ENCODE measurements at regions not wholly inside any gene's neighbourhood (a gene's known extent, or its start where the extent isn't known, plus 50 kb on each side); places are given as distances from the start of the nearest gene placed in this dataset.
"Not testable (repeated sequence)": the region's sequence is repeated elsewhere in the genome, so short reads cannot be mapped to it uniquely, and the experiment has no call there.

DNA sequence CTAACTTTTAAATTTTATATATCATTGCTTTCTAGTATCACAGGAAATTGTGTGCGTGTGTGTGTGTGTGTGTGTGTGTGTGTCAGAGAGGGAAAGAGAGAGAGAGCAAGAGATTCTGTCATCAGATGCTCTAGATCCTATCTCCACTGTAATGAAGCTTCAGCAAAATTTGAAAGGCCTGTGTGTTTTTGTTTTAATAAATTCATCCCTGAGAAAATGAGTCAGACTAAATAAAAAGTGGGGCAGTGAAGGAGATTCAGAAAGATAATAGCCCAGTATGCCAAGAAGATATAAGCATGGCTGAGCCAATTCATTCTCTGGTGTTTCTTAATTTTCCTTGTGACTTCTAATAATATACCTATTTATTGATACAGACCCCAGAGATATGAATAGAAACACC is 184.2 kb upstream of the TMEM196 start:
- DNase-seq = no peak

DNA sequence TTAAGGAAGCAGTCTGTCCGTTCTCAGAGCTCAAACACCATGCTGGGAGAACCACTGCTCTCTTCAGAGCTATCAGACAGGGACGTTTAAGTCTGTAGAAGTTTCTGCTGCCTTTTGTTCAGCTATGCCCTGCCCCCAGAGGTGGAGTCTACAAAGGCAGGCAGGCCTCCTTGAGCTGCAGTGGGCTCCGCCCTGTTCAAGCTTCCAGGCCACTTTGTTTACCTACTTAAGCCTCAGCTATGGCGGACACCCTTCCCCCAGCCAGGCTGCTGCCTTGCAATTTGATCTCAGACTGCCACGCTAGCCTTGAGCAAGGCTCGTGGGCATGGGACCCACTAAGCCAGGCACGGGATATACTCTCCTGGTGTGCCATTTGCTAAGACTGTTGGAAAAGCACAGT is 180.7 kb upstream of the TMEM196 start:
- DNase-seq = not testable (repeated sequence)

GRCh38 chr7:19953411-19953810 is 180.0 kb upstream of the TMEM196 start:
- DNase-seq = not testable (repeated sequence)

DNA sequence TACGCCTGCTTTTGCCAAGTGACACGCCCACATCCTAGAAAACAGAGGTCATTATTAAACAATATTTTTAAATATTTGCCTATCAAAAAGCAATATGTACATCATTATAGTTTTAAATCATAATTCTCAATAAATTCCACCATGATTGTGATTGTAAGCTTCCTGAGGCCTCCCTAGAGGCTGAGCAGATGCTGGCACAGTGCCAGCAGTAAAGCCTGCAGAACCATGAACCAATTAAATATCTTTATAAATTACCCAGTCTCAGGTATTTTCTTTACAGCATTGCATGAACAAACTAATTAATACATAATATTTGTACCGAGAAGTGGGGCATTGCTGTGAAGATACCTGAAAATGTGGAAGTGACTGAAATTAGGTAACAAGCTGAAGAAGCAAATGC is 174.7 kb upstream of the TMEM196 start:
- DNase-seq = no peak

- no peak for DNase-seq
These were observed 171.1 kb upstream of the TMEM196 start for GRCh38 chr7:19944363-19945120.

DNA sequence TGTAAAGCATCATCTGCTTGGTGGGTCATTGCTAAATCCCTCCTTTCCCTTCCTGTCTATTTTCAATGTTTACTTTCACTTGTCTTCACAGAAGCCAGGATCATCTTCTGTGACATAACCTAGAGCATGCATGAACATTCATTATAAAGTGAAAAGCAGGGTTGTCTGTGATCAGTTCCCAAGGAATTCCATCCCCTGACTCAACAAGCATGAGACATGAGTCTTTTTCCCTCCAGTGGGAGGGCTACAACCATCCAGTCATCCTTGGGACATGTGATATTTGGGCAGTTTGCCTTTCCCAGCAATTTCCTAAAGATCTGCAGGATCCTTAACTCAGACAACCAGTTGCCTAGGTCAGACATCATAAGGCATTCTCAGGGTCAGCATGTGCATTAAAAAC is 166.3 kb upstream of the TMEM196 start:
- DNase-seq = no peak

DNA sequence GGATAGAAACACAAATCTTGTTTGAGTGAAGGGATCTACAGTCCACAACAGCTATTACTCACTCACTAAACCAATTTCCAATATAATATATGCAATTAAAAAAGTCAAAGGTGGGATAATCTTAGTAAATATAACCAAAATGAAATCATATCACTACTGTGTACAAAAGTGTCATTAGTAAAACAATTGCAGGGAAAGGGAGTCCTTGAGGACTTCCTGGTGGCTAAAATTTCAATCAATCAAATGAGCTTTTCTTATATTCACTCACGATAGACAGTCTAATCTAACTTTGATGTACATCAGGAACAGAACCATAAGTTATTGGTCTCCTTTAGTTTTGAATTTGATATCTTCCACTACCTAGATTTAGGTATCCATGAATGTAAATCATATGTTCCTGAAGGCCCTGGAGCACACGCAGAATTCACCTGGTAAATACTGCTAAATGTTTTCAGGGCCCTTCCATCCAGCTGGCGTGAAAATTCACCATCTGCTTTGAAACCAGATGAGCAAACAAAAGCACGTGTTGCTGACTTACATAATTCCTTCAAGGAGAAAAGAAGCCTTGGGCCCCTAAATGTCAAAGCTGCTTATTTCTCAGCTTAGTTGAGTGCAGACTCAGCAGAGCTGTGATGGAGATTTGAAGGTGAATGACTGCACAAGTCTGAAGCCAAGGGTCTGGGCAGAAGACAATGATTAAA is 159.3 kb upstream of the TMEM196 start:
- DNase-seq = no peak

DNA sequence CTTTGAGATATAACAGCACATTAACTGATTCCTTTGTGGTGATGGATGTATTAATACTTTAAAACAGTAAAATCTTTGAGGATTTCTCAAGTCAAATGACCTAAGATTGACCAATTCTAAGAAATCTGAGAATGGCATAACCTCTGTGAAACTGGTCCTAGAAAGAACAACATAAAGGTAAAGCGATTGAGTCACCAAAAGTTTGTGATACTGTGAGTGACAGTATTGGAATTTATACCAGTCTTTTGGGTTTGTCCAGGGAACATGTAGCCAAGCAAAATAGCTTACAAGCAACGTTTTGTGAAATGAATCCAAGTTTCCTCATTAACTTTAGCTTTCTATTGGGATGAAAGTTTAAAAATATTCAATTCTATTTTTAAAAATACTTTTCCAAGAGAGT is 157.4 kb upstream of the TMEM196 start:
- DNase-seq = no peak

DNA sequence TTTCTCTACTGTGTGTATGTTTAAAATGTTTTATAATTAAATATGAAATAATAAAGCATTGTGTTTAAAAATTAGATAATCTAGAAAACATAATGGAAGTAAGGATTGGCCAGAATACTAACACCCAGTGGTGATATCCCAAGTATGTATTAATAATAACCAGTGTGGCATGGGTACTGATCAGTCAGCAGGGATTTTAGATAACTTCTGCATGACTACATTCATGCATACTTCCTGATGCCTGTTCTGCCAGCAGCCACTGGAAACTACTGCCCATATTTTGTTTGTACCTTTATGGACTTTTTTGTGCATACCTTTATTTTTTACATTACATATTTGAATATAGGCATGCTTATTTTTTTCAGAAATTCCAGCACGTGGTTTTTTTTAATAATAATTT is 156.6 kb upstream of the TMEM196 start:
- DNase-seq = no peak

DNA sequence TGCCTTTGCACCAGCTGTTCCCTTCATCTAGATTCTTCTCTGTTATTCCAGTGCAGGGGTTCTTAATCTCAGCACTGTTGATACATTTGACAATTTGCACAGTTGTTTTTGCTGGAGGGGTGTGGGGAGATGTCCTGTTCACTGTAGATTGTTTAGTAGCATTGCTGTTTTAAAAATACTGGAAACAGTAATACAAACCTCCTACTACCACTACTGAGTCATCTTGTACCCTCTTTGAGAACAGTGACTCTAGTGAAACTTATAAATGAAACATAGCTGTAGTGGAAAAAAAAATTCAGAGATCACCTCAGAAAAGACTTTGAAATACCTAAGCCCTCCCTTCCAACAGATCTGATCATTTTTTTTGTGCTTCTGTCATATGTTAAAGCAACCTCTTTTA is 154.8 kb upstream of the TMEM196 start:
- DNase-seq = no peak

DNA sequence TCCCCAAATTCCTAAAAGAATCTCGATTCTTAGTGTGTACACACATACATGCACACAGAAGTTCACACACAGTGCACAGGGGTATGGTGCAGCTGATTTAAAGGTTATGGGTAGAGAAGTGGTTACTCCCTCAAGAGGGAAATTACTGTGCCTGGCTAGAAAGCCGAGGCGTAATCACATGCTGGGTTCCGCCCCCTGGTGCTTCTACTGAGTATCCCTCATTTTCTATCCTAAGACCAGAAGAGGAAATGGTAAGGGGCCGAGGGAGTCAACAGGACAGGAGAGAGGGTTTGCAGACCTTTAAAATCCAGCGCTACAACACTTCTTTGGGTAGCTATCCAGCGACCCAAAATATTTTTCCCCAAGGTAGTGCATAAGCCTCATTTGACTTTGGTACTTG is 147.3 kb upstream of the TMEM196 start:
- no peak for DNase-seq

DNA sequence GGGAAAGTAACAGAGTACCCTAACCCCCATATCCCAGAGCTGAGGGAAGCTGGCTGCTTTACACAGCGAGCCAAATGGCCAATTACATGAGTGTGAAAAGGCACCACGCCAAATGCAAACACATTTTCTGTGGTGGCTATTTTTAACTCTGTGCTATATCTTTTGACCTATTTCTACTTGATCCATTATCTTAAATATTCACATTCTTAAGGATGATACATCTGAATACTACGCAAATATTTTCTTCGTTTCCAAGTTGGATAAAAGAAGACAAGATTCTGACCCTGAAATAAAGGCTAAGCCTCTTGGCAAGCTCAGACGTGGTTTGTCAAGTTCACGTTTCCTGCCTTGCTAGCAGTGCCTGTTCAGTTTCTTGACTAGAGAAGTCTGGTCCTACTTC is 146.7 kb upstream of the TMEM196 start:
- DNase-seq = peak; percentile 32 to 47

DNA sequence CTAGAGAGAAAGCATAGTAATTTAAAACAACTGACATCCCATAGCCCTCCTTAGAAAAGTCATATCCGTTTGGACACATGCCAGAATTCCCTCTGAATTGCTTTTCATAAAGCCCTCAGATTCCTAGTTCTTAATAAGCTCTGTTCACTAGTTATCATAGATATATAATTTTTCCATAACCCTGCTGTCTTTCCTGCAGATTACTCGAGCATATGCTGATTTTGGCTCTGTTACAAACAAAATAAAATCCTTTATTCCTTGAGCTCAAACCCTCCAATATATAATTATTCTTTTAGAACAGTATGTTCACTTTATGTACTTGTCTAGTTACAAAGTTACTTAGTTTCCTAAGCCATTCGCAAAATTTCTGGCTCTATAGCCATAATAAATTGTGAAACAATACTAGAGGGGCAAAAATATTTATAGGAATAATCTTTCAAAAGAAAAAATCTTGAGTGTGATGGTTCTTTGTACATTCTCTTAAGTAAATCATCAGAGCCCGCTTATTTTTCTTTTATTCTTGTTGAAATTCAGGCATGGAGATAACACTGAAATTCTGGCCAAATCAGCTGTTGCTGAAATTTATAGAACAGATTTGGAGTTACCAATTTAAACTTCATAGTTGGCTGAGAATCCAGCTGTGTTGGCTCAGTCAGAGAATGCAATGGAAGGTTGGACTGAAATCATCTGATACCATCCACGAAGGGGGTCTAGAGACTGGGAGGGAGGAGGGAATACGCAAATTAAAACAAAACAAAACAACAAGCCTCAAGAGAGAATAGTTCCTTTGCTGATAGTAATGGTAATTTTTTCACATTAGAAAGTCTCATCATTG is 146.1 kb upstream of the TMEM196 start:
- DNase-seq = peak; percentile 58 to 65

DNA sequence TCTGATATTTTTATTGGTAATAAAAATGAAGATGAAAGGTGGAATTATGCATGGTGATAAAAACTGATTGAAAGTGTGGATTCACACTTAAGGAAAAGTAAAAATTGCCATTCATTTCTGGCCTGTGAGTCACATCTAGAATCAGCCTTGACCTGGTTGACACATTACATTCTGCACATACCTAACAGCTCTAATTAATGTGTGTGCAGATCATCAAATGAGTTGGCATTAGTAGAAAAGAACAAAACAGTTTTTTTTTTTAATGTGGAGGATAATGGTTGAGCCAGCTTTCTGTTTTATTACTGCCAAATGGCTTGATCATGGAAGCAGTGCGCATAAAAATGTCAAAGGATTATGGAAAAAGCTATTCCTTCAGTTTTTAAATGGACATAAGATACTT is 142.6 kb upstream of the TMEM196 start:
- DNase-seq = no peak

- DNase-seq = no peak
These were observed 142.2 kb upstream of the TMEM196 start for GRCh38 chr7:19915596-19915995.

DNA sequence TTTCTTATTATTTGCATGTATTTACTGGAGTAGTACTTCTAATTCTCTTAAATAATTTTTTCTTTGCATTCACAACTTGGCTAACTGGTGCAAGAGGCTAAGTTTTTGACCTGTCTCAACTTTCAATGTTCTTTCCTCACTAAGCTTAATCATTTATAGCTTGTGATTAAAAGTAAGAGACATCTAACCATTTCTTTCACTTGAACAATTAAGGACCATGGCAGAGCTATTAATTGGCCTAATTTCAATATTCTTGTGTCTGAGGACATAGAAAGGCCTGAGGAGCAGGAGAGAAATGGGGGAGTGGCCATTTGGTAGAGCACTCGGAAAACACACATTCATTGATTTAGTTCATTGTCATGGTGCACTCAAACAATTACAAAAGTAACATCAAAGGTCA is 141.4 kb upstream of the TMEM196 start:
- no peak for DNase-seq

GRCh38 chr7:19900118-19900517 is 126.7 kb upstream of the TMEM196 start:
- no peak for DNase-seq

- peak; percentile 40 to 62 for DNase-seq
These were observed 126.1 kb upstream of the TMEM196 start for GRCh38 chr7:19899529-19899928.

- DNase-seq = not testable (repeated sequence)
These were observed 109.5 kb upstream of the TMEM196 start for GRCh38 chr7:19882893-19883292.

- DNase-seq = no peak
These were observed 98.7 kb upstream of the TMEM196 start for GRCh38 chr7:19872094-19872493.

DNA sequence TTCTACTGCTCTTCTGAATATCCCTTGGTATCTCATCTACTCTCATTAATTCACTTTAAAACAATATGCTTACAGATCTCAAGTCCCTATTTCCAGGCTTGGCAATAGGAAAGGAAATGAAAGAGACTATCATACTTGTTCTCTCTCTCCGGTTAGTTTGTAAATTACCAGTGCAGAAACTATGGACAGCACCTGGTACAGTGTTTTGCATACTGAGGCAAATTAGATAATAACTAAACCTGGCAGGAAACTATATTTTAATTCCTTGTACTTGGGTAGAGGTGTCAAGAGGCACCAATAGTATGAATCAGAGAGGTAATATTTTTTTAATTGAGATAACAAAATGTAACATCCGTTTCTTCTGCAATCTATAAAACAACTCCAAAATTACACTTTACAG is 97.7 kb upstream of the TMEM196 start:
- DNase-seq = no peak

GRCh38 chr7:19869979-19870378 is 96.6 kb upstream of the TMEM196 start:
- DNase-seq = no peak

All from right lung (tissue), 2 donors.